Mesothelial cell of epicardium (in vitro differentiated cells): ENCODE measurements at regions not wholly inside any gene's neighbourhood (a gene's known extent, or its start where the extent isn't known, plus 50 kb on each side); places are given as distances from the start of the nearest gene placed in this dataset.

Experiments
- DNase-seq, 2 experiments: peaks; one replicate each; pipeline ENCODE4 v3.0.0; 2021; ENCODE audit warnings: low spot score in 2 of 2; ENCODE audit not compliant: unreplicated experiment in 2 of 2
- H3K27ac Mint-ChIP-seq: 2 replicates; pipeline ENCODE4 v1.8.0; 2021; ENCODE audit warnings: mixed read lengths
- H3K27me3 Mint-ChIP-seq: 2 replicates; pipeline ENCODE4 v1.8.0; 2021; ENCODE audit warnings: low read depth, mixed read lengths
- H3K36me3 Mint-ChIP-seq: 2 replicates; pipeline ENCODE4 v1.8.0; 2021; ENCODE audit warnings: mixed read lengths
- H3K4me1 Mint-ChIP-seq: 2 replicates; pipeline ENCODE4 v1.8.0; 2021; ENCODE audit warnings: mixed read lengths
- H3K4me3 Mint-ChIP-seq: 2 replicates; pipeline ENCODE4 v1.8.0; 2021; ENCODE audit warnings: mild to moderate bottlenecking, moderate library complexity, mixed read lengths
- H3K9me3 Mint-ChIP-seq: 2 replicates; pipeline ENCODE4 v1.8.0; 2021; ENCODE audit warnings: mixed read lengths
- CTCF ChIP-seq: fragments of 200-600 bp; sonication (generic); IDR thresholded peaks from one replicate; pipeline ENCODE4 v1.5.0; 2021; ENCODE audit warnings: antibody characterized with exemption; ENCODE audit not compliant: unreplicated experiment

- H3K27ac Mint-ChIP-seq = no peak overlapping the region
- no peaks in the 10 kb centered on the region for H3K36me3 Mint-ChIP-seq
- H3K27me3 Mint-ChIP-seq = no peaks in the 10 kb centered on the region
Measured at GRCh38 chr18:14905350-14905749, 157.4 kb downstream of the ANKRD30B start.

GRCh38 chr18:14905979-14906378 is 158.0 kb downstream of the ANKRD30B start:
- no peak for DNase-seq
- H3K4me1 Mint-ChIP-seq = no peaks in the 10 kb centered on the region
- H3K27me3 Mint-ChIP-seq = no peaks in the 10 kb centered on the region
- no peaks in the 10 kb centered on the region for H3K36me3 Mint-ChIP-seq
- no peak for TF ChIP-seq CTCF
- H3K27ac Mint-ChIP-seq = no peak overlapping the region
- H3K4me3 Mint-ChIP-seq = no peak overlapping the region
- H3K9me3 Mint-ChIP-seq = peaks cover 80% of the 10 kb centered on the region

More at GRCh38 chr18:14905350-14905749, 157.4 kb downstream of the ANKRD30B start:
- H3K9me3 Mint-ChIP-seq = peaks cover 81% of the 10 kb centered on the region
- no peak for DNase-seq
- no peak for TF ChIP-seq CTCF
- no peaks in the 10 kb centered on the region for H3K4me1 Mint-ChIP-seq
- H3K4me3 Mint-ChIP-seq = no peak overlapping the region

- no peak for TF ChIP-seq CTCF
- no peak for DNase-seq
- Mint-ChIP-seq H3K4me1 (no peaks in the 10 kb centered on the region), H3K9me3 (peaks cover 90% of the 10 kb centered on the region), H3K27ac (no peak overlapping the region), H3K27me3 (no peaks in the 10 kb centered on the region), H3K36me3 (no peaks in the 10 kb centered on the region), H3K4me3 (no peak overlapping the region)
Measured at GRCh38 chr18:14907420-14907819, 159.4 kb downstream of the ANKRD30B start.

DNA sequence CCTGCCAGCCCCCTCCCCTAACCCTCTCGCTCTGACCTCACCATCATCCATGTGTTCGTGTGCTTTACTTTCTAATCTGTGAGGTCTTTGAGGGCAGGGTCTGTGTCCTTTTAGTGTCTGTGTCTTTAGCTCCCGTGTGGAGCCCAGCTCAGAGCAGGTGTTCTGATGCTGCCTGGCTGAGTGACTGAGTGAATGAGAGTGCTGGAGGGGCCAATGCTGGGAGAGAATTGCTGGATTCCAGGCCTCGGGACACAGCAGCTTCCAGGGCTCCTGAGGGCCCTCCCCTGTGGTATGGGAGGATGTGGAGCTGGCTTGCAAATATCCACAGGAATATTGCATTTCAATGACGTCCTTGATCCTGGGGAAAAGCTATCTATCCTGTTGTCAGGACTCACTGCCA is 160.6 kb downstream of the ANKRD30B start:
- peaks cover 88% of the 10 kb centered on the region for H3K9me3 Mint-ChIP-seq
- H3K27ac Mint-ChIP-seq = no peak overlapping the region
- TF ChIP-seq CTCF = no peak
- H3K36me3 Mint-ChIP-seq = no peaks in the 10 kb centered on the region
- H3K27me3 Mint-ChIP-seq = no peaks in the 10 kb centered on the region
- DNase-seq = no peak
- no peaks in the 10 kb centered on the region for H3K4me1 Mint-ChIP-seq
- no peak overlapping the region for H3K4me3 Mint-ChIP-seq

DNA sequence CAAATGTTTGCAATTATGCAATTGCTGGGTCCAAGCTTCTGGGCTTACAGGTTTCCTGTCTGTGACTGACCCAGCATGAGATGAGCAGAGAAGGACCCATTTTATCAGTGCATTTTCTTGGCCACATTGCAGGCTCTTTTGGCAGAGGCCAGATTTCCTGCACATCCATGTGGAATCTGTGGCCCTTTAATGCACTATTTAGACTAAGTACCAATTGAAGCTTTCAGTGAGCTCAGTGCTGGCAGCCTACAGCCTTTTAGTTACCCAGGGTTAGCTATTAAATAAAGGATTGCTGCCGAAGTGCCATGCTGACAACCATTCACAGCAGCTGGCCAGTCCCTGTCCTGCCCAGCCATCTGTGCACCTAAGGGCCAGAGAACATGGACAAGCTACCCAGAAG is 165.0 kb downstream of the ANKRD30B start:
- H3K4me1 Mint-ChIP-seq = no peaks in the 10 kb centered on the region
- peaks cover 79% of the 10 kb centered on the region for H3K9me3 Mint-ChIP-seq
- H3K4me3 Mint-ChIP-seq = no peak overlapping the region
- H3K36me3 Mint-ChIP-seq = peaks cover 6% of the 10 kb centered on the region
- no peak overlapping the region for H3K27ac Mint-ChIP-seq
- H3K27me3 Mint-ChIP-seq = no peaks in the 10 kb centered on the region
- TF ChIP-seq CTCF = no peak
- no peak for DNase-seq

DNA sequence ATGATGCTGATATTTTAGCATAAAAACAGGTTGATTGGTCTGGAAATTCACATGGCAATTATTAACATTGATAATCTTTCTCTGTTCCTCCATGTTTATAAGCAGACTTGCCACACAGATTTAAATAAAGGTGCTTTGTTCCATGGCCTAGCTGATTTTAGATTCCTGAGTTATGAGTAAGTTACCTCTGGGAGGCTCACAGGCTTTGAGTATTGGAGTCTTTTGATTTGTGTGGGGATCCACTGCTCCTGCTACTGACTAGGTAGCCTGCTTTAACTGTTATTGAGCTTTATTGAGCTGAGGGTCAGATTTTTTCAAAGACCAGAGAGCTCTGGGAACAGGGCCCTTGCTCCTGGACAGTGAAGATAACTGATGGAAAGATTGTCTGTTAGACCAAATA is 166.1 kb downstream of the ANKRD30B start:
- H3K9me3 Mint-ChIP-seq = peaks cover 72% of the 10 kb centered on the region

More for the DNA sequence above, 166.1 kb downstream of the ANKRD30B start:
- H3K27ac Mint-ChIP-seq = no peak overlapping the region
- no peak for DNase-seq
- H3K36me3 Mint-ChIP-seq = peaks cover 6% of the 10 kb centered on the region
- H3K4me1 Mint-ChIP-seq = no peaks in the 10 kb centered on the region
- TF ChIP-seq CTCF = no peak
- H3K4me3 Mint-ChIP-seq = no peak overlapping the region
- no peaks in the 10 kb centered on the region for H3K27me3 Mint-ChIP-seq
